RWPE1 (cell line): ENCODE measurements at regions not wholly inside any gene's neighbourhood (a gene's known extent, or its start where the extent isn't known, plus 50 kb on each side); places are given as distances from the start of the nearest gene placed in this dataset.

Source experiments
- CTCF ChIA-PET: fragments of 350-600 bp; sonication (Branson Sonifier 250); formaldehyde crosslinking; extraction: SDS; loops from one replicate; lab custom pipeline; 2021; lab: Yijun Ruan, JAX
- POLR2A ChIA-PET: fragments of 400-600 bp; formaldehyde crosslinking; extraction: SDS; loops from one replicate; lab custom pipeline; 2020; ENCODE audit warnings: antibody characterized with exemption; ENCODE audit not compliant: low non-redundant PET; lab: Yijun Ruan, JAX
- DNase-seq: peaks from one replicate; pipeline ENCODE4 v3.0.0; 2012; ENCODE audit warnings: low spot score
- H3K27ac ChIP-seq: fragments of 450-650 bp; 2 replicates; pipeline ENCODE4 v1.5.1; 2017
- TF ChIP-seq, protein P1 (sequence below): fragments of 450-650 bp; conservative IDR thresholded peaks from 2 replicates; pipeline ENCODE4 v1.5.1; 2017; ENCODE audit warnings: low read depth, mild to moderate bottlenecking

- TF ChIP-seq, protein P1, sequence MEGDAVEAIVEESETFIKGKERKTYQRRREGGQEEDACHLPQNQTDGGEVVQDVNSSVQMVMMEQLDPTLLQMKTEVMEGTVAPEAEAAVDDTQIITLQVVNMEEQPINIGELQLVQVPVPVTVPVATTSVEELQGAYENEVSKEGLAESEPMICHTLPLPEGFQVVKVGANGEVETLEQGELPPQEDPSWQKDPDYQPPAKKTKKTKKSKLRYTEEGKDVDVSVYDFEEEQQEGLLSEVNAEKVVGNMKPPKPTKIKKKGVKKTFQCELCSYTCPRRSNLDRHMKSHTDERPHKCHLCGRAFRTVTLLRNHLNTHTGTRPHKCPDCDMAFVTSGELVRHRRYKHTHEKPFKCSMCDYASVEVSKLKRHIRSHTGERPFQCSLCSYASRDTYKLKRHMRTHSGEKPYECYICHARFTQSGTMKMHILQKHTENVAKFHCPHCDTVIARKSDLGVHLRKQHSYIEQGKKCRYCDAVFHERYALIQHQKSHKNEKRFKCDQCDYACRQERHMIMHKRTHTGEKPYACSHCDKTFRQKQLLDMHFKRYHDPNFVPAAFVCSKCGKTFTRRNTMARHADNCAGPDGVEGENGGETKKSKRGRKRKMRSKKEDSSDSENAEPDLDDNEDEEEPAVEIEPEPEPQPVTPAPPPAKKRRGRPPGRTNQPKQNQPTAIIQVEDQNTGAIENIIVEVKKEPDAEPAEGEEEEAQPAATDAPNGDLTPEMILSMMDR, result no peak
- ChIA-PET POLR2A (no interaction called here), CTCF (interaction anchor here (0.6 to 0.8 kb wide), 4 partner anchors 62 to 472 kb away, joined by 3 read pairs; no protein-coding TSS in a partner anchor)
- DNase-seq, result no peak
- no peak overlapping the region for H3K27ac ChIP-seq
Measured at GRCh38 chr6:129938249-129939020, 77.3 kb upstream of the TMEM244 start.

DNA sequence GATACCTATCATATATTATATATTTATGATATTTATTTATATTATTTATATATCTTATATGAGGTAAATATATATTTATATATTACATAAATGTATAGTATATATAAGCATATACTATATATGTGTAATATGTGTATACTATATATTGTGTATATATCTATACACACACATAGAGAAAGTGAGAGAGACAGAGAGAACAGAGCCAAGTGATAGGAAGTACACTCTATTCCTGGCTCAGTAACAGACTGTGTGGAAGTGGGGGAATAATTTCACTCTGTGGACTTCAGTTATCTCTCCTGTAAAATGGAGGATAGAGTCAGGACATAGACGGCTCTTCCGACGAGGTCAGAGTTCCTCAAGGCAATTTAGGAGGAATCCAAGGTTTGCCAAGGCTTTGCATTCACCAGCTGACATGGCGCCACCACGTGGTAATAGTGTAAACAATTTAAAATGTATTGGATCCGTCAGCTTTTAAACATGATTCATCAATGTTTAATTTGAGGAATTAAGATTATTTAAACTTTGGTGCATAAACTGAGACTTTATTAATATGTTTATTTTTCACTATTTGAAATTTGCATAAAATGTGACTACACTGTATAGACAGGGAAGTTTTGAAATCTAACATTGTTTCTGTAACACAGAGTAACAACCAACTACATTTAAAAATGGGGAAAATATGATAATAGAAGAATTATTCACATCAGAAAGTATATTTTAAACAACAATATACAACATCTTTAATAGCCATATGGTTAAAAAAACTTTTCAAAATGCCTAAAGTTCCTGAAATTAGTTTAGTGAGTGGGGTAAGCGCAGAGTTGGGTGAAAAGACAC lies 75.4 kb upstream of the TMEM244 start:
- TF ChIP-seq, protein P1, result peak; percentile 79
- ChIA-PET POLR2A (no interaction called here), CTCF (interaction anchor here (0.6 to 1.1 kb wide), 8 partner anchors 9 to 728 kb away, joined by 3 to 15 read pairs (median 4); no protein-coding TSS in a partner anchor)
- DNase-seq, result peak; percentile 36
- no peak overlapping the region for H3K27ac ChIP-seq

- CTCF ChIA-PET, result interaction anchor here (0.7 kb wide), 1 partner anchor 184 kb away, joined by 3 read pairs; no protein-coding TSS in a partner anchor
- H3K27ac ChIP-seq, result no peak overlapping the region
- DNase-seq, result no peak
- POLR2A ChIA-PET, result no interaction called here
- TF ChIP-seq, protein P1, result no peak
Measured at GRCh38 chr6:129932321-129932720, 71.2 kb upstream of the TMEM244 start.

GRCh38 chr6:129929433-129929832 lies 68.3 kb upstream of the TMEM244 start:
- peak; percentile 25 for DNase-seq
- CTCF ChIA-PET, result interaction anchor here (0.5 kb wide), 1 partner anchor 16 kb away, joined by 3 read pairs; no protein-coding TSS in a partner anchor
- POLR2A ChIA-PET, result no interaction called here

DNA sequence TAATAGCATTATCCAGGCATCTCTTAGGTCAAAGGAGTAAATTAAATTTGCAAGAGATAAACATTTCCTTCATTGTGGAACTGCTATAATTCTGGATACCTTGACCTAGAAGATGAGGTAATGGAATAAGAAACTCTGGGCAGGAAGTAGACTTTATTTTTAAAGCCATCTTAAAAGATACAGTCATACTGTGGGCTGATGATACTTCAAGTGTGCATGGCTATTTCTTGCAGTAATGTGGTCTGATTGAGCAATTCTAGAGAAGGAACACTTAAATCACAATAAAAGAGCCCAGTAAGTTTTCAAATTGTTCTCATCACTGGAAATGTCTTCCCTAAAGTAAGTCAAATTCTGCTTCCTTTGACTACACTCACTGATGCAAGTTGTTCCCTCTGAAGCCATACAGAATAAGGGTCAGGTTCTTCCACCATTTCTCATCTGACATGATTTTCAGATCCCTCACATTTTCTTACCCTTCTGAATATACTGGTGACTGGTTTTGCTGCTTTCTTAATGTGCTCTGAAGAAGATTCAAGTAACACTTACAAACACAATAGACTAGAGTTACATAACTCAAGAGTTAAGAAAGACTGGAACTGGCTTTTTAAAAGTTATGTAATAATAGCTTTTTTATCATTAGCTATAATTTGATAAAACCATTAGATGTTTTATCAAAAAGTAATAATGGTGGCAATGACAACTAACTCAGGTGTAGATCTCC lies 62.6 kb upstream of the TMEM244 start:
- POLR2A ChIA-PET, result no interaction called here

More at GRCh38 chr6:129929433-129929832, 68.3 kb upstream of the TMEM244 start:
- TF ChIP-seq, protein P1, result no peak
- H3K27ac ChIP-seq, result no peak overlapping the region

More for the DNA sequence above, 62.6 kb upstream of the TMEM244 start:
- TF ChIP-seq, protein P1, result no peak
- CTCF ChIA-PET, result interaction anchor here (0.7 to 0.9 kb wide), 2 partner anchors 13 to 451 kb away, joined by 3 to 4 read pairs; no protein-coding TSS in a partner anchor
- DNase-seq, result no peak
- H3K27ac ChIP-seq, result no peak overlapping the region
